Jurkat, Clone E6-1 (cell line): ENCODE measurements at regions not wholly inside any gene's neighbourhood (a gene's known extent, or its start where the extent isn't known, plus 50 kb on each side); places are given as distances from the start of the nearest gene placed in this dataset.

Source experiments
- DNase-seq: peaks from one replicate; pipeline ENCODE4 v3.0.0-alpha.2; 2011; ENCODE audit warnings: low read depth, low spot score
- H3K4me3 ChIP-seq: 2 replicates; pipeline ENCODE4 v1.5.1; 2011; ENCODE audit warnings: mild to moderate bottlenecking, low read length, control low read depth, moderate library complexity

DNA sequence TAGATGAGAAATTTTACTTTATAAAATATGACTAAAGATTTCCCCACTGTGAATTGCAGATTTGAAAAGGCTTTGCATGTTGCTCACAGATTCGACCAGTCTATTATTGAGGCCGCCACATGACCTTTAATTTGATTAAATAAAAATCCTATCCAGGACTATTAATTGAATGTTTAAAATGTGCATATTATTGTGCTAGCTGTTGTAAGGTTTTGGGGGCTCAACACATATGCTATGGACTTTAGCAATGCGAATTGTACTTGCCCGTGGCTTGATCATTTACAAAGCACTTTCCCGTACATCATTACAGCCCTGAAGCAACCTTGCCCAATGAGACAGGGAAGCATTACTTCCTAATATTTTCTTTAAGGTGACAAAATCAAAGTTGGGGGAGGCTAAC, 243.0 kb downstream of the ACTR3B start:
- no peak overlapping the region for H3K4me3 ChIP-seq
- no peak for DNase-seq

DNA sequence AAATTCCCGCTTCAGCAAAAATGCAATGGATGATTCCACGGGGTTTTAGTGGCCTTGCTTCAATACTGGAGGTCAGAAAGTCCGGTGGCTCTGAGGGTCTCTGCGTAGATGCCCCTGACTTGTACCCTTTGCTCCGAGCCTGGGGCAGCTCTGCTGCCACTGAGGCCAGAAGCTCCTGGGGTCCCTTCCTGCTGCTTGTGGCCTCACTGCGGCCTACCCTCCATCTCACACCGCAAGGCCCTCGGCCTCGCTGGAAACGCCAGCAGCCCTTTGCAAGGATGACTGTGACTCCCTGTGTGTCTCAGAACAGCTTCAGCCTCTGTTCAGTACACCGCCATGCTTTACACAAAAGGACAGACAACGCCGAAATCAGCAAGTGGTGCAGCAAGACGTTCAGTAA, 244.8 kb downstream of the ACTR3B start:
- no peak overlapping the region for H3K4me3 ChIP-seq
- no peak for DNase-seq

DNA sequence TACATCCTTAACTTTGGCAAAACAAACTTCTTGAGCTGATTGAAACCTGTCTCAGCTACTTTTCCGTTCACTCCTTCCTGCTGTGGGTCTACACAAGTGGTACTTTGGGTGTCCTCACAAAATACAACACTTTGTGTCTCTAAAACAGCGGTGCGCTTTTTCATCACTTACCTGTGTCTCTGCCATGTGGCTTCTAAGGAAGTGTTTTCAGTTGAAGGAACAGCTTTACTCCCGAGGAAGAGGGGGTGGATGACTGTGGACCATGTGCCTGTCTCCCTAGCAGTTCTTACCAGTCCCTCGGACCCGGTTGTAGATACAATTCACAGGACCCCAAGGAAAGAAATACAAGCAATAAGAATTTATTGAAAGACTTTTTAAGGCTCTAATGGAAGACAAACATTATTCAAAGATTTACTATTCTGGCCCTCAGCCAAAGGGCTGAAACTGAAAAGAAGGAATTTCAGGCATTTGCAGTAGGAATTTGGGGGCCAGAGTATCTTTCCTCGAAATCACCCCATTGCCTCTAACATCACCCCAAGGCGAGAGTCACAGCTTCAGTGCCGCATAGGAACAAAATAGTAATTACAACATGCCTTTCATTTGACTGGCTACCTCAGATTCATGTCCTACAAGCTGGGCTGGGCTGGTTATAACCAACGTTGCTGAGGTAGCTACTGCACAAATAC, 246.3 kb downstream of the ACTR3B start:
- no peak for DNase-seq

DNA sequence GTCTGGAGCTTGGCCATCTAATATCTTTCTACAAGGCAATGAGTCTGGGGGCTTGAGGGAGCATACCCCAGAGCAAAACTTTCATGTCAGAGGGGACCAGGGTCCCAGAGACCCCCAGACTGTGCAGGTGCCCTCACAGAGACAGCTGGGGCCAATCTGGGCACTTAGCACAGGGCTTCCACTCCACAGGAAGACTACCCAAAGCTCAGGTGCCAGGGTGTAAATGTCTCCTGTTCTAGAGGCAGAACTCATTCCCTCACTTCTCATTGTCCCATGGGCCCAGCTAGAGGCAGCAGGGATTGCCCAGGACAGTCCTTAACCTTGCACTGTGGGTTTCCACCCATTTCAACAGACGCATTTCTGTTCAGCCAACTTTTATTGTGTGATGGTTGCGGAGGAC, 246.9 kb downstream of the ACTR3B start:
- DNase-seq = no peak
- no peak overlapping the region for H3K4me3 ChIP-seq

More for the DNA sequence above, 246.3 kb downstream of the ACTR3B start:
- H3K4me3 ChIP-seq = no peak overlapping the region

DNA sequence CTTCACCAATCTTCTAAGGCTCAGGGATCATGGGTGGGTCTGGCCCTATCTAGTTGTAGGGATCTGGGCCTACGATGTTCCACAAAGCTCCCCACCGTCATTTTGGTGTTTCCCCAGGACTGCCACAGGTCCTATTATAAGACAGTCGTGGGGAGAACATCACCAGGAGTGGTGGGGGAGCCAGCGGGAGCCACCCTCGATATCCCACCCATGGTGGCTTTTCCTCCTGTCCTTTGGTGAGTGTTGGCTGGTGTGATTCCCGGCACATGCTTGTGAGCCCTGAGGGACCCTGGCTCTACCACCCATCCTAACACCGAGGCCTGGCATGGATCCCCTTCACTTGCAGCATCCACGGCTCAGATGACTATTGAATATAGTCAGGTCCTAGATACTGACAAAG, 247.4 kb downstream of the ACTR3B start:
- no peak for DNase-seq
- no peak overlapping the region for H3K4me3 ChIP-seq

DNA sequence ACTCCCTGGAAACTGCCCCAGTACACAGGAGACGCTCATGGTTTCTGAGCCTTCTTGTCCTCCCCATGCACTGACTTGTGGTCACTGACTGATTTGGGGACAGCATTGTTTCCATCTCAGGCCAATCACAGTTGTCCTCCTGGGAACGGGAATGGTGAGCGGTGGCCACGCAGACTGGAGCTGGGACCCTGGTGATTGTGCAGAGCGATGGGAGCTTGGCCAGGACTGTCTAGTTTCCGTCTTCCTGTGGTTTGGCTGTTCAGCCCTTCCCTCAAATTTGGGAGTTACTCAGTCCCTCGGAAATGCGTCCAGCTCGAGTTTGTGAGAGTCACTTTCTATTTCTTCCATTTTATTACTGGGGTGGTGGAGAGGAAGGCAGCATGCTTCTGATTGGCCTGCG, 250.9 kb downstream of the ACTR3B start:
- no peak for DNase-seq
- H3K4me3 ChIP-seq = no peak overlapping the region

DNA sequence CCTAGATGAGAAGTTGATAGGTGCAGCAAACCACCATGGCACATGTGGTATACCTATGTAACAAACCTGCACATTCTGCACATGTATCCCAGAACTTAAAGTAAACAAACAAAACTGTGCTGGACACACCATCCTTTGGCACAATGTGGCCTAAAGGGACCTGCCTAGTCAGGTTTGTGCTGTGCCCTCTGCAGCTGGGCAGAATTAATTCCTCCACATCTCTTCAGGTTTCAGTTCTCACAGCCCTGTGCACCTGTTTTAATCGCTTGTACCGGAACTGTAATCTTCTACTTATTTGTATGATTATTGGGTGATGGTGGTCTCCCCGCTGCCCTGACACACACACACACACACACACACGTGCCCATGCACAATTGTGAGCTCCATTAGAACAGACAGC, 252.7 kb downstream of the ACTR3B start:
- H3K4me3 ChIP-seq = no peak overlapping the region
- no peak for DNase-seq

DNA sequence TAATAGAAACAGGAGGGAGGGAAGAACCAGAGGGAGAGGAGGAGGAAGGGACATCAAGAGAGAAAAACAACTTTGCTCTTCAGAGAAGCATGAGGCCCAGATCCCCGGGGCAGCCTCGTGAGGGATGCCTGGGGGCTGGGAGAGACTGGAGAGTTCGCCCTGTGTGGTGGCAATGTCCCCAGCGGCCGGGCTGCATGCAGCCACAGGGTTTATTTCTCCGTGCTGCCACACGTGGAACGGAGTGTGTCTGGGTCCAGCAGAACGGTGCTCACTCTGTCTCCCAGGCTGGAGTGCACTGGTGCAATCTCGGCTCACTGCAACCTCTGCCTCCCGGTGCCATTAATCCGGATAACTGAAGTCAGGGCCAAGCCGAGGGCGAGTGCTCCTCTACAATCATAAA, 257.7 kb downstream of the ACTR3B start:
- H3K4me3 ChIP-seq = no peak overlapping the region
- no peak for DNase-seq

DNA sequence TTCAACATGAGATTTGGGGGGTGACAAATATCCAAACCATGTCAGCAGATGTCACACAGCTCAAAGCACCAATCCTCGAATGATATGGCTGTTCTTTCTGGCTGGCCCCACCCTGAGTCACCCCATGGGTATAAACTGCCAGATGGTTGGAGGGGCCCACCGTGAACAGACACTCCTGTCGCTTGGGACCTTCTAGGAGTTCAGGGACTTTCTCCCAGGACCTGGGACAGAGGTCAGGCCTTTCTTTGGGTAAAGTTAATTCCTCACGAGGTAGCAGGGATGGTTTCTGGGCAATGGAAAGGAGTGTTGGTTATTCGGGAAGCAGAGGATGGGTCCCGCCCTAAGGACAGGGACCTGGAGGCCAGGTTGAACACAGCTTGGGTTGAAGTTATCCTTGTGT, 262.0 kb downstream of the ACTR3B start:
- no peak overlapping the region for H3K4me3 ChIP-seq
- DNase-seq = no peak

DNA sequence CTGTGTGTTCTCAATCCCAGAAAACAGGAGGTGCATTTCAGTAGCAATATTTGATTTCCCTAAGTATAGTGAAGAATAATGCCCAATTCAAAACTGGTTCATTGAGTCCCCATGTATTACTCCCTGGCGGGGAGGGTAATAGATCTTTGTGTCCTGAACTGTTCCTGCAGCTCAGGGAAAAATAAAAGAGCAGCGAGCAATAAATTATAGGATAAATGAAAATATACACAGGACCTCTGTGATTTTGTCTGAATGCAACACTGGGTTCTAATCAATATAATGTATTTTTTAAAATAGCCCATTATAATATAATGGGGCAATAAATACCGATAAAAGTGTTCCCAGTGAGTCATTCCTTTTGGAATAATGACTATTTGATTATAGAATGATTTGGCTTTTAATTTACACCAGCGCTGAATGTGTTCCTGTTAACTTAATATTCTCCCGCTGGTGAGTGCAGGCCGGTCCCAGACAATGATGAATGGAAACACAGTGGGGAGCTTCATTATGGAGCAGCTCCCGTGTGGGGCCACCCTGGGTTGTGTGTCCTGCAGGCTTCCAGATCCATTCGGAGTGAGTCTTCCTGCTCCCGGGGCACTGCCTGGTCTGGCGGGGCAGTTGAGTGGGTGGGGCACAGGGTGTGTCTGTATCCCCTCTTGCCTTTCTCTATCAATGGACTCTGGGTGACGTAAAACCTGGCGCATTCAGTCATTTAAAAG, 263.1 kb downstream of the ACTR3B start:
- DNase-seq = no peak
- no peak overlapping the region for H3K4me3 ChIP-seq

DNA sequence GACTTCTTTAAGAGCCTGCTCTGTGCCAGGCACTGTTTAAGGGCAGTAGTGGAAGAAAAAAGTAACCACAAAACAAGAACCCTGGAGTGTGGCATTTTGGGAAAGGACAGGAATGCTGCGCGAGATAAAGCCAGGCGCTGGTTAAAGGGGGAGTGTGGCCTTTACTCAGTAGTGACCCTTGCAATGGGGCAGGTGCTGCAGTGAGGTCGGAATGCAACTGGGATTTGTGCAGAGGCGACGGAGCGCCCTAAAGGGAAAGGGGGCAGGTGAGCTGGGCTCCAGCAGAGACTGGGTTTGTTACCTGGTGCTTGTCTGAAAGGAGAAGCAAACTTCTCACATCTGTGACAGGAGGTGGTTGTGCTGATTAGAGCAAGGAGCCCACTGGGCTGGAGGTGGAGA, 263.6 kb downstream of the ACTR3B start:
- DNase-seq = no peak
- H3K4me3 ChIP-seq = no peak overlapping the region

DNA sequence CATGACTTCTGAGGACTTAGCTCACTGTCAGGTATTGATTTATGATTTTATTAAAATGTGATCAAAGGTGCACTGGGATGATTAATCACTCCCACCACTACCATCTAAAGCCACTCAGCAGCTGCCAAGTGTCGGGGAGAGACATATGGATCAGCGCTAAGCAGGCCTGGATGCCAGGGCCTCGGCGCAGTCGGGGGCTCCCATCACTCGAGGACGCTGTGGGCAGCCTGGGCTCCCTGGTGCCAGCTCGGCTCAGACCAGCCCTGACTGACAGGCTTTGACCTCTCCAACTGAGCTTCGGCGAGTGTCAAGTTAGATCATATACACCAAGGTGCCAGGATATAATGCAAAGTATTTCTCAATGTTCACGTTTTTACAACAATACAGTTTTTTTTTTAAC, 267.7 kb downstream of the ACTR3B start:
- DNase-seq = no peak
- no peak overlapping the region for H3K4me3 ChIP-seq

DNA sequence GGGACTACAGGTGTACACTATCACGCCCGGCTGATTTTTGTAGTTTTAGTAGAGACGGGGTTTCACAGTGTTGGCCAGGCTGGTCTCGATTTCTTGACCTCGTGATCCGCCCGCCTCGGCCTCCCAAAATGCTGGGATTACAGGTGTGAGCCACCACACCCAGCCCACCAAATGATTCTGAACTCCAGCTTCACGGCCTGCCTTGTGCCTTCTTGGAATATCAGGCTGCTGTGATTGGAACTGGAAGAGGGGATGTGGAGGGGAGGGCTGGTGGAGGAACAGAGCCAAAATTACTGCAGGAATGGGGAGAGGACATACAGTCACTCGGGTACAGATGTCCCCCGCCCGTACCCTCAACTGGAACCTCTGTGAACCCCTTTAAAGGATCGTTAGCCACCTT, 268.4 kb downstream of the ACTR3B start:
- DNase-seq = no peak
- H3K4me3 ChIP-seq = no peak overlapping the region

DNA sequence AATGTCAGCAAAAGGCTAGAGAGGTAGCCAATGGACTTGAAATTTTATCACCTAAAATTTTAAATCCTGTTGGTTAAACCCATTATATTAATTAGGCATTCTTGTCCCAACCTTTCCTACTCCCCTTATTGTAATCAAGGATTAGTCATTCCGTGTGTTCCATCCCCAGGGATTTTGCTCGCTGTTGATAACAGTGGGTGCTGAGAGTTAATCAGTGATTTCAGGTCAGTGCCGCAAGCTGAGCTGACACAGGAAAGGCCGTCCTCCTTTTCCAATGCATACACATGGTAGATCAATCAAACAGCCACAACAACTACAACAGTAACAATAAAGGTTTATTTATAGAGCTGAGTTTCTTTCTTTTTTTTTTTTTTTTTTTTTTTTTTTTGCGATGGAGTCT, 271.4 kb downstream of the ACTR3B start:
- no peak for DNase-seq
- H3K4me3 ChIP-seq = no peak overlapping the region

DNA sequence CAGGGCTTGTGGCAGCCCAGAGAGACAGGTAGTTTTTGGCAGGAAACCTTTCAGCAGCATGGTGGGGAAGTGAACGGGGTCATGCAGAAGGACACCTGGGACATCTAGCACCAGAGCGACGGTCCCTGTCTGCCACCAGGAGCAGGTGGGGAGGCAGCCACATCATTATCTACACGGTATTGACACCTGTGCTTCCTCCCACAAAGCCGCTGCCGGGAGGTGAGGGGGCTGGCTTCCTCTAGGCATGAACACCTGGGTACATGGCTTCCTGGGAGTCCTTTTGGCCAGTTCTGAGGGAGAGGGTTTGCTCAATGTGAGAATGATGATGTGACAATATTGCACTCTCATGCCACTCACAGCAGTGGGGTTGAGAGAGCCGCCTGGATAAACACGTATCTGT, 275.2 kb downstream of the ACTR3B start:
- no peak overlapping the region for H3K4me3 ChIP-seq
- peak; percentile 15 for DNase-seq

DNA sequence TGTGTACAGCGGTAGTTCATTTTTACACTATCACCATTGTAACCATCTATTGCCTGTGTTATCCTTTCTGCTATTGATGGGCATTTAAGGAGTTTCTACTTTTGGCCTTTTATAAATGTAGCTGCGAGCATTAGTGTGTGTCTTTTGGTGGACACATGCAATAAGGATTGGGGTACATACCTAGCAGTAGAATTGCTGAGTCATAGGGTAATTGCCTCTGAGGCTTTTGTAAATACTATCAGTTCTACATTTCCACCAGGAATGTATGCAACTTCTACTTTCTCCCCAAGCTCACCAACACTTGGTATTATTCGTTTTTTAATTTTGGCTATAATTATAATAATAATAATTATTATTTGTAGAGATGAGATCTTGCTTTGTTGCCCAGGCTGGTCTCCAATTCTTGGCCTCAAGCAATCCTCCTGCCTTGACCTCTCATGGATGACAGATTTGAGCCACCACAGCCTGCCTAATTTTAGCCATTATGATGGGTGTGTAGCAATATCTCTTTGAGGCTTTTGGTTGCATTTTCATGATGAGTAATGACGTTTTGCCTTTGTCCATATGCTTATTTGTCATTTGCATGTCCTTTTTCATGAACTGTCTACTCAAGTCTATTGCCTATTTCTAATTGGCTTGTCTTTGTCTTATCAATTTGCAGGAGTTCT, 277.0 kb downstream of the ACTR3B start:
- DNase-seq = no peak
- H3K4me3 ChIP-seq = no peak overlapping the region

DNA sequence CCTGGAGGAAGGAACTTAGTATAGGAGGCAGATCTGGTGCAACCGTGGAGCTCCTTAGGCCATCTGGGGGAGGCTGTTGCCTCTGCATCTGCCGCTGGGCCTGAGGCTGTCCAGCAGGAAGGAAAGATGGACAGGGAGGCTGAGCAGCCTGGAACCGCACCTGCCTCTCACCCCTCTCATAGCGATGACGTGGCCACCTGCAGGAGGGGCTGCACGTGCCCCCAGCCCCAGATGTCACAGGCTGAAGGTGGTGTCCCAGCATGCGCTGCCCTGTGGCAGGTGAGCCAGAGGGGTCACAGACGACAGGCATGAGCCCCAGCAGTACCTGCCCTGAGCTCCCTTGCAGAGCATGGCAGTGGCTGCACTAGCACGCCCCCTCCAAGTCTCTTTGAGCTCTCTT, 283.9 kb downstream of the ACTR3B start:
- DNase-seq = no peak
- H3K4me3 ChIP-seq = no peak overlapping the region

DNA sequence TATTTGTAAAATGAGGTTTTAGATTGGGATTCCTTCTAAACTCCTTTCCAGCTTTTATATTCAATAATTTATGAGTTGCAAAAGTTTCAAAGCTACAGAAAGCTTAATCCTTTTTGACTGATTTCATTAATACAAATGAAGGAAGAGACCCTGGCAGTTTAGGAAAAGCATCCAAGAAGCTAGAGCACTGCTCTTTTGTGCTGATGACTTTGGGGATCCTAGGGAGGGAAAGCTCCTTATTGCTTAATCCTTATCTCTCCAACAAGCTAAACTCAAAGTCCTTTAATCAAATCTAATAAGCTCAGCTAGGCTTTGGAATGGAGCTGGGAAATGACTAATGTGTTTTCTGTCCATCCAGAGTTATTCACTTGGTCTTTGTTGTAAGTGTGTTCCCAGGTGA, 285.4 kb downstream of the ACTR3B start:
- no peak overlapping the region for H3K4me3 ChIP-seq
- DNase-seq = no peak

DNA sequence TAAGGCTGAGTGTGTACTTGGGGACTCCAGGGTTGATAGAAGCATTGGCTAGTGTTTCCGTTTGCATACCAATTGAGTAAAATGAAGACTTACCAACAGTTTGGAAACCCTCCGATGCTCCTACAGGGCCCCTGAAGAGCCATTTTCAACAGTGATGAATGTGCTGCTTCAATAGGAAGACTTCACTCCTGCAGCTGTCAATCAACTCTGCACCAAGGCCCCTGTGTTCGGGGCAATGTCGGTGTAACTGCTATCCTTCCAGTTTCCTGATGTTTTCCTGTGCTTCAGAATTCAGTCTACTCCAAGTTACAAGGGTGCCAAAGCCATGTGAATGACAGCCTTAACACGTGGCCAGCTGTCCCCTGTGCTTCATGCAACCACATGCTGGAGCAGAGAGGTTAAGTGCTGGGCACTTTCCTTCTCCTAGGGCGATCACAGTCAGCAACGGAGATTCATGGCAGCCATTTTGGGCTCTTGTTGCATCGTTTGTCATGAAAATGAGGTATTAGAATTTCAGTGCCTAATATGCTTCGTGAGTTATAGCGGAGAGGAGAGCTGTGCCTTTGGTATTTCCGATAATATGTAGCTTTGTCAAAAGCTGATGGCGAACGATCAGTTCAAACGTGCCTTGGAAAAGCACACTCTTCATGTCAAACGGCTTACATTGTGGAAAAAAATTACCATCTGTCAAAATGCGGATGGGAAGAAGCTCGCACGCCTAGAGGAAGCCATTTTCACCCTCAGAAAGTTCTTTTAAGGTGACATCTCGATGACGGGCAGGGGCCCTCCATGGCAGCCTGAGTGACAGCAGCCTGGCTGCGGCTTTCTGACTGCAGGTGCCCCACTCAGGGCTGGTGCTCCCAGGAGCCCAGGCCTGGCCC, 287.8 kb downstream of the ACTR3B start:
- no peak for DNase-seq
- no peak overlapping the region for H3K4me3 ChIP-seq

DNA sequence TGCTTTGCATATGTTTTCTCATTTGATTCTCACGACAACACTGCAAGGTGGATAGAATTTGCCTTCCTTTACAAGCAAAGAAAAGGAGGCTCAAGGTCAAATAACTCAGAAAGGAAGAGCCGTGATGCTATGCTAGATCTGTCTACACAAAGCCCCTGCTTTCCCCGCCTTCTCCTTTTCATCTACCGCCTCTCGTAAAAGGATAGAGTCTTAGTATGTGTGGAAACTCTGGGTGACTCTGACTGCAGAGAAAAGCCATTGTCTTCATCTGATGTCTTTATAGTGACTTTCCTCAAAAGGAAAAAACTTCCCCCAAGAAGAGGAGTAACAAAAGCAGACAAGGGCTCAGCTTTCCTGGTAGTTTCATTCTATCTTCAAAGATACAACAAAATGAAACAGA, 292.7 kb downstream of the ACTR3B start:
- H3K4me3 ChIP-seq = no peak overlapping the region
- no peak for DNase-seq
